ENCODE measurements at regions not wholly inside any gene's neighbourhood (a gene's known extent, or its start where the extent isn't known, plus 50 kb on each side); places are given as distances from the start of the nearest gene placed in this dataset.

- Mint-ChIP-seq H3K4me3 (ENCODE audit: unreplicated experiment) (no peak overlapping the region), H3K27me3 (ENCODE audit: low read depth) (peaks cover 2% of the 10 kb centered on the region), H3K4me1 (ENCODE audit: low read depth) (no peaks in the 10 kb centered on the region), H3K36me3 (ENCODE audit: low read depth) (no peaks in the 10 kb centered on the region), H3K9me3 (ENCODE audit: low read depth) (peaks cover 3% of the 10 kb centered on the region), H3K27ac (ENCODE audit: unreplicated experiment) (no peak overlapping the region)
- DNase-seq (ENCODE audit: low spot score), result no peak
- no peak for TF ChIP-seq CTCF (IDR thresholded peaks at IDR 0.05)
These were observed 364.8 kb downstream of the RPS6KC1 start for GRCh38 chr1:213415691-213416380.

GRCh38 chr1:213416461-213417224, 365.6 kb downstream of the RPS6KC1 start:
- DNase-seq (ENCODE audit: low spot score), result no peak
- no peak for TF ChIP-seq CTCF (IDR thresholded peaks at IDR 0.05)
- no peaks in the 10 kb centered on the region for H3K36me3 Mint-ChIP-seq (ENCODE audit: low read depth)
- H3K27ac Mint-ChIP-seq (ENCODE audit: unreplicated experiment), result no peak overlapping the region
- H3K4me1 Mint-ChIP-seq (ENCODE audit: low read depth), result no peaks in the 10 kb centered on the region
- peaks cover 2% of the 10 kb centered on the region for H3K27me3 Mint-ChIP-seq (ENCODE audit: low read depth)
- peaks cover 3% of the 10 kb centered on the region for H3K9me3 Mint-ChIP-seq (ENCODE audit: low read depth)
- H3K4me3 Mint-ChIP-seq (ENCODE audit: unreplicated experiment), result no peak overlapping the region

DNA sequence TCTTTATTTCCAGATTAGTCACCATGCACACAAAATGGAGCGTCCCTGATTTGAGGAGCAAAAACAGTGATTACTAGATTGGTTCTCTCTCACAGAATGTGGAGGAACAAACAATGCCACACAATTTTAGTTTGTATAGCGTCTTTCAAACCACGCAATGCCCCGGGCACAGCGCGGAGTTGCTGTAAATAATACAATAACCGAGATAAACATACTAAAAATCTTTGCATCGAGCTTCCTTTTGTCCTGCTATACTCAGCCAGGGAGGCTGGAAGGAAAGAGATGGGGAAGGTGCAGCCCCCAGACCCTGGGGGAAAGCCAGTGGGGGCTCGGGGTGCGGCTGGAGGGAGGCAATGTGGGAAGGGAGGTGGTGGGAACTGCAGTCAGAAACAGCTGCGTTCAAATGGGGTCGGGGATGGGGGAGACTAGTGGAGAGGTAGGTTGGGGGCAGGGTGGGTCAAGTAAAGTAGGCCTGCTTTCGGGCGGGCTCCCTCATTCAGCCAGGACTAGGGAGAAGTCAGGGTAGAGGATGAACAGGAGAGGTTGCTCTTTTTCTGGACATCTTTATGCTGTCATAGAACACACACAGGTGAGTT, 366.3 kb downstream of the RPS6KC1 start:
- Mint-ChIP-seq H3K36me3 (ENCODE audit: low read depth) (no peaks in the 10 kb centered on the region), H3K27me3 (ENCODE audit: low read depth) (peaks cover 2% of the 10 kb centered on the region), H3K4me1 (ENCODE audit: low read depth) (no peaks in the 10 kb centered on the region), H3K27ac (ENCODE audit: unreplicated experiment) (no peak overlapping the region), H3K4me3 (ENCODE audit: unreplicated experiment) (no peak overlapping the region), H3K9me3 (ENCODE audit: low read depth) (peaks cover 3% of the 10 kb centered on the region)
- no peak for DNase-seq (ENCODE audit: low spot score)
- TF ChIP-seq CTCF (IDR thresholded peaks at IDR 0.05), result no peak

DNA sequence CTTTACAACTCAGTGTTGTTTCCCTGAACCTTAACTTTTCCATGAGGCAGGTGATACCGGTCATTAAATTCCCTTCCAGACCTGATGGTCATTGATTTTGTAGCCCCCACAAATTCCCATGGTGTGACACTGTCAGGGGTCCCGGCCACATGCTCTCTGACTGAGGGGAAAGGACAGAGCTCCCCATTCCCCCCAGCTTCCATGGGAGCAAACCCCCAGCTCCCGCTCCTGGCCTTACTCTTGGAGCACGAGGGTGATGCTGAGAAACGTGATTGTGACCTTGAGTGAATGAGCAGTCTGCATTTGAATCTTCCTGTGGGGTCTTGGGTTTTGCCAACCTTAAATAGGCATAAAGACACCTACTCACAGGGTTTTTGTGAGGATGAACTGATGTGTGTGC, 366.8 kb downstream of the RPS6KC1 start:
- H3K4me3 Mint-ChIP-seq (ENCODE audit: unreplicated experiment), result no peak overlapping the region

More for the DNA sequence above, 366.8 kb downstream of the RPS6KC1 start:
- Mint-ChIP-seq H3K27me3 (ENCODE audit: low read depth) (peaks cover 2% of the 10 kb centered on the region), H3K9me3 (ENCODE audit: low read depth) (peaks cover 3% of the 10 kb centered on the region), H3K4me1 (ENCODE audit: low read depth) (no peaks in the 10 kb centered on the region), H3K27ac (ENCODE audit: unreplicated experiment) (no peak overlapping the region), H3K36me3 (ENCODE audit: low read depth) (no peaks in the 10 kb centered on the region)
- DNase-seq (ENCODE audit: low spot score), result no peak
- no peak for TF ChIP-seq CTCF (IDR thresholded peaks at IDR 0.05)
